Type B pancreatic cell (in vitro differentiated cells): ENCODE measurements at regions not wholly inside any gene's neighbourhood (a gene's known extent, or its start where the extent isn't known, plus 50 kb on each side); places are given as distances from the start of the nearest gene placed in this dataset.
A peak's percentile ranks its signal among the peaks of the same experiment; 100 is the strongest.

Source experiments
- DNase-seq: peaks from one replicate; pipeline ENCODE4 v3.0.0; 2021; ENCODE audit warnings: mixed read lengths; ENCODE audit not compliant: unreplicated experiment; ENCODE audit errors: extremely low spot score
- H3K27ac Mint-ChIP-seq: 2 replicates; pipeline ENCODE4 v1.8.0; 2021; ENCODE audit warnings: mild to moderate bottlenecking, mixed read lengths
- H3K27me3 Mint-ChIP-seq: 2 replicates; pipeline ENCODE4 v1.8.0; 2021; ENCODE audit warnings: mixed read lengths
- H3K36me3 Mint-ChIP-seq: 2 replicates; pipeline ENCODE4 v1.8.0; 2021; ENCODE audit warnings: mixed read lengths
- H3K4me1 Mint-ChIP-seq: one replicate; pipeline ENCODE4 v1.8.0; 2021; ENCODE audit warnings: mixed read lengths; ENCODE audit not compliant: unreplicated experiment
- H3K4me3 Mint-ChIP-seq: 2 replicates; pipeline ENCODE4 v1.8.0; 2021; ENCODE audit warnings: mild to moderate bottlenecking, mixed read lengths
- H3K9me3 Mint-ChIP-seq: 2 replicates; pipeline ENCODE4 v1.8.0; 2021; ENCODE audit warnings: mixed read lengths
- TF ChIP-seq, protein P1 (sequence below): fragments of 200-600 bp; sonication (generic); conservative IDR thresholded peaks from 2 replicates; pipeline ENCODE4 v1.5.0; 2021; ENCODE audit warnings: antibody characterized with exemption, mild to moderate bottlenecking

DNA sequence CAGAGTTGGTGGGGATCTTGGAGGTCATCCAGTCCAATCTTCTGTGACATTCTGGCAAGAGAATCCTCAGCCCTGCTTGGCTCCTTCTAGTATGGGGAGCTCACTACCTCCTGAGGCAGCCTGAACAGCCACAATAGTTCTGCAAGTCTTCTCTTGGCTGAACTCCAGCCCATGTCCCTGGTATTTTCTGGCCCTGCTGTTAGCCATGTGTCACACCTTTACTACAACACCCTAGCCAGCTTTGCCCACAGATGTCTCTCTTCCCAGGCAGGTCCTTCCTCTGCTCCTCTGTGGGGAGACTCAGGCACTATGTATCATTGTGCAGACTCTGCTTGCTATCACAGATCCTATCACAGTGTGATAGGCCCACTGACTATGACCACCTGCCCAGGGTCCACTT lies 297.7 kb downstream of the CTTN start:
- Mint-ChIP-seq H3K4me1 (no peaks in the 10 kb centered on the region), H3K9me3 (no peaks in the 10 kb centered on the region), H3K36me3 (no peaks in the 10 kb centered on the region), H3K4me3 (no peak overlapping the region), H3K27me3 (no peaks in the 10 kb centered on the region), H3K27ac (no peak overlapping the region)
- TF ChIP-seq, protein P1, sequence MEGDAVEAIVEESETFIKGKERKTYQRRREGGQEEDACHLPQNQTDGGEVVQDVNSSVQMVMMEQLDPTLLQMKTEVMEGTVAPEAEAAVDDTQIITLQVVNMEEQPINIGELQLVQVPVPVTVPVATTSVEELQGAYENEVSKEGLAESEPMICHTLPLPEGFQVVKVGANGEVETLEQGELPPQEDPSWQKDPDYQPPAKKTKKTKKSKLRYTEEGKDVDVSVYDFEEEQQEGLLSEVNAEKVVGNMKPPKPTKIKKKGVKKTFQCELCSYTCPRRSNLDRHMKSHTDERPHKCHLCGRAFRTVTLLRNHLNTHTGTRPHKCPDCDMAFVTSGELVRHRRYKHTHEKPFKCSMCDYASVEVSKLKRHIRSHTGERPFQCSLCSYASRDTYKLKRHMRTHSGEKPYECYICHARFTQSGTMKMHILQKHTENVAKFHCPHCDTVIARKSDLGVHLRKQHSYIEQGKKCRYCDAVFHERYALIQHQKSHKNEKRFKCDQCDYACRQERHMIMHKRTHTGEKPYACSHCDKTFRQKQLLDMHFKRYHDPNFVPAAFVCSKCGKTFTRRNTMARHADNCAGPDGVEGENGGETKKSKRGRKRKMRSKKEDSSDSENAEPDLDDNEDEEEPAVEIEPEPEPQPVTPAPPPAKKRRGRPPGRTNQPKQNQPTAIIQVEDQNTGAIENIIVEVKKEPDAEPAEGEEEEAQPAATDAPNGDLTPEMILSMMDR = no peak
- DNase-seq = no peak

GRCh38 chr11:70696564-70696963 lies 298.2 kb downstream of the CTTN start:
- no peak for DNase-seq
- no peak overlapping the region for H3K4me3 Mint-ChIP-seq
- no peaks in the 10 kb centered on the region for H3K4me1 Mint-ChIP-seq
- no peaks in the 10 kb centered on the region for H3K36me3 Mint-ChIP-seq
- H3K9me3 Mint-ChIP-seq = no peaks in the 10 kb centered on the region
- TF ChIP-seq, protein P1 = no peak
- H3K27ac Mint-ChIP-seq = no peak overlapping the region
- H3K27me3 Mint-ChIP-seq = no peaks in the 10 kb centered on the region

GRCh38 chr11:70697701-70698100 lies 299.4 kb downstream of the CTTN start:
- no peak for DNase-seq
- Mint-ChIP-seq H3K4me3 (no peak overlapping the region), H3K9me3 (no peaks in the 10 kb centered on the region), H3K36me3 (no peaks in the 10 kb centered on the region), H3K27me3 (no peaks in the 10 kb centered on the region), H3K4me1 (no peaks in the 10 kb centered on the region), H3K27ac (no peak overlapping the region)
- TF ChIP-seq, protein P1 = no peak

- Mint-ChIP-seq H3K27ac (no peak overlapping the region), H3K4me1 (no peaks in the 10 kb centered on the region), H3K9me3 (no peaks in the 10 kb centered on the region), H3K36me3 (no peaks in the 10 kb centered on the region), H3K27me3 (no peaks in the 10 kb centered on the region), H3K4me3 (no peak overlapping the region)
- no peak for DNase-seq
- TF ChIP-seq, protein P1 = no peak
Measured at GRCh38 chr11:70698871-70699270, 300.5 kb downstream of the CTTN start.

DNA sequence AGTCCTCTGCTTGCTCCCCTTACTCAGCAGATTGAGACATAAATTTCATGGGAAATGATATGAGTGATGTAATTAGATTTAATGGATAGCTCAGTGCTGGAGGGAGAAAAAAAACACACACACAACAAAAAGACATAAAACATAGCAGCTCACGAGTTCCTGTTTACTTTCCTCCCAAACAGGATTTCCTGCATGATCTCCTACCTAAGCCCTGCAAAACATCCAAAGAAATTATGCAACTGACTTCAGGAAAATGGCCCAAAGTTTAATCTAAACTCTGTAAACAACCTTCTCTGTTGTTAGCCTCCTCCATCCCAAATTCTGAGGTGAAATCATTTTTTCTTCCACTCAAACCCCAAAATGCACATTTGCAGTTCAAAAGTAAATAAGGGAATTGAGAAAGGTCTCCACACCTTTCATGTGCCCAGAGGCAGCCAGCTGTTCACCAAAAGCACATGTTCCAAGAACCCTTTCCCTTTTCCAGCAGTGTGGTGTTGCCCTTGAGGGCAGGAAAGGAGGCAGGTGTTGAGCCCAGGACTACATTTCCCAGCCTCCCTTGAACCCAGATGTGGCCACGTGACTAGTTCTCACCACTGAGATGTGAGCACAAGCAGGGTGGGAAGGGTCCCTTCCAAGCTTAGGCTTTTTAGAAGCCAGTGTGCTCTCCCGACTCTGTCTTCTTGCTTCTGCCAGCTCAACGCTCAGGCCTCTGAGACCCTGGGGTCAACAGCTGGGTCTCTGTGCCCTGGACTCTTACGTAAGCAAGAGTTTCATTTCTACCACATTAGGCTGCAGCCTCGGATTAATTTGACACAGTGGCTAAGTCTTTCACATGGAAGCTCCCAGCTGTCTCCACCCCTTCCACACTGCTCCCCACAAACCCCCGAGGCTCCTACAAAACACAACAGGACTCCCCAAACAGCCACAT lies 301.2 kb downstream of the CTTN start:
- no peak overlapping the region for H3K4me3 Mint-ChIP-seq
- H3K27me3 Mint-ChIP-seq = no peaks in the 10 kb centered on the region
- no peak for DNase-seq
- H3K27ac Mint-ChIP-seq = peak overlapping the region; percentile 31
- no peaks in the 10 kb centered on the region for H3K9me3 Mint-ChIP-seq
- no peaks in the 10 kb centered on the region for H3K4me1 Mint-ChIP-seq
- TF ChIP-seq, protein P1 = no peak
- no peaks in the 10 kb centered on the region for H3K36me3 Mint-ChIP-seq
